Skeletal muscle cell (primary cell): ENCODE measurements at regions not wholly inside any gene's neighbourhood (a gene's known extent, or its start where the extent isn't known, plus 50 kb on each side); places are given as distances from the start of the nearest gene placed in this dataset.
"Not testable (repeated sequence)": the region's sequence is repeated elsewhere in the genome, so short reads cannot be mapped to it uniquely, and the experiment has no call there.

Source experiments
- DNase-seq: peaks from one replicate; pipeline ENCODE4 v3.0.0-alpha.2; 2010; ENCODE audit warnings: low read depth
- H3K4me3 ChIP-seq: 2 replicates; pipeline ENCODE4 v1.5.1; 2011; ENCODE audit warnings: low read depth, mild to moderate bottlenecking, control low read depth, low read length, moderate library complexity

GRCh38 chr10:3385487-3385886 lies 212.9 kb upstream of the PITRM1 start:
- no peak overlapping the region for H3K4me3 ChIP-seq

GRCh38 chr10:3382092-3382491 lies 209.5 kb upstream of the PITRM1 start:
- DNase-seq = no peak
- no peak overlapping the region for H3K4me3 ChIP-seq

More at GRCh38 chr10:3385487-3385886, 212.9 kb upstream of the PITRM1 start:
- no peak for DNase-seq

GRCh38 chr10:3380406-3381050 lies 207.9 kb upstream of the PITRM1 start:
- no peak for DNase-seq
- H3K4me3 ChIP-seq = no peak overlapping the region

- no peak overlapping the region for H3K4me3 ChIP-seq
- no peak for DNase-seq
Observed at GRCh38 chr10:3376631-3377030, 204.0 kb upstream of the PITRM1 start.

DNA sequence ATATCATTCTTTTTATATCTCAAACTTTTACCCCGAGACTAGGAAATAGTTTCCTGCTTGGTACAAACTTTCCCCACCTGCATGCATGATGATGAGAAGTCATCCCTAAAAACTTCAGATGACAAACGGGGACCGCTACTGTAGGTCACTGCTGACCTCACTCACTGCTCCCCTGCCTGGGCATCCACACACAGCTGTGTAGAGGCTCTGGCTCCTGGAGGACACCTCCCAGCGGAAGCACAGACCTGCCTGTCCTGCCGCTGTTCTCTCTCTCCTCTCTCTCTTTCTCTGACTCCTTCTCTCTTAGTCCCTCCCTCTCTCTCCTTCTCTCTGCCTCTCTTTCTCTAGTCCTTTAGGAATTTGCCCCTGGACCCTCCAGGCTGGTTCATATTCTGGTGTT lies 202.9 kb upstream of the PITRM1 start:
- no peak overlapping the region for H3K4me3 ChIP-seq
- DNase-seq = no peak

GRCh38 chr10:3374914-3375313 lies 202.3 kb upstream of the PITRM1 start:
- DNase-seq = no peak
- H3K4me3 ChIP-seq = no peak overlapping the region

GRCh38 chr10:3373374-3374027 lies 200.9 kb upstream of the PITRM1 start:
- not testable (repeated sequence) for DNase-seq, H3K4me3 ChIP-seq

GRCh38 chr10:3372281-3372680 lies 199.7 kb upstream of the PITRM1 start:
- H3K4me3 ChIP-seq = no peak overlapping the region
- no peak for DNase-seq

DNA sequence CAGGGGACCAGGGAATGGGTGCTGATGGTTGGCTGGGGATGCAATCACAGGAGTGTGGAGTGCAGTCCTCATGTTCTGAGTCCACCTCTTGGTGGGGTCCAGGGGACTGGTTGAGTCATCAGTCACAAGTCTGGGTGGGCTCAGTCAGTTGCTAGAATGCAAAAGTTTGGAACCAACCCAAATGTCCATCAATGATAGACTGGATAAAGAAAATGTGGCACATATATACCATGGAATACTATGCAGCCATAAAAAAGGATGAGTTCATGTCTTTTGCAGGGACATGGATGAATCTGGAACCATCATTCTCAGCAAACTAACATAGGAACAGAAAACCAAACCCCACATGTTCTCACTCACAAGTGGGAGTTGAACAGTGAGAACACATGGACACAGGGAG lies 199.0 kb upstream of the PITRM1 start:
- not testable (repeated sequence) for H3K4me3 ChIP-seq, DNase-seq

DNA sequence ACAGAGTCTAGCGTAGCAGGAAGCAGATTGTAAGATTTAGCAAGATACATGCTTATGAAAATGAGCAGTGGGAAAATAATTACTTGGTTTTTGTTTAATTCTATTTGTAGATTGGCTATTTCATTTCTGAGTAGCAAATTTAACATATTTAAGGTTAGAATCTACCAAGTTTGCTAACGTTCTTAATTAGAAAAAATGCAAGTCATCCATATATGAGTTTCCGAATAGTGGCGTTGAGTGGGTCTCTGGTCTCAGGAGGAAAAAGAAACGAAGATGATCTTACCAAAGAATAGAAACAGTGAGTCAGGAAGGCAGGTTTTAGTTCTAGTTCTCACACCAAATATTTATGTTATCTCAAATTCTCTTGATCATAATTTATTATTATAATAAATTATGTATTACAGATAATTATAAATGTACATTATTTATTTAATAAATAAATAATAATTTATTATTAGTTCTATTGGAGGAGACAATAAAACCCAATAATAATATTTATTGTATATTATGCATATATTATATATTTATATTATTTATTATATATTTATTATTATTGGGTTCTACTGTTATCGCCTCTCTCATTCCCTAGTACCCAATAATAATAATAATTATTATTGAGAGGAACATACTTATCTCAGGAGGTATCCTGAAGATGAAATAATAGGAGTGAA lies 194.3 kb upstream of the PITRM1 start:
- no peak overlapping the region for H3K4me3 ChIP-seq
- DNase-seq = no peak

GRCh38 chr10:3366043-3366442 lies 193.5 kb upstream of the PITRM1 start:
- H3K4me3 ChIP-seq = no peak overlapping the region
- DNase-seq = no peak

DNA sequence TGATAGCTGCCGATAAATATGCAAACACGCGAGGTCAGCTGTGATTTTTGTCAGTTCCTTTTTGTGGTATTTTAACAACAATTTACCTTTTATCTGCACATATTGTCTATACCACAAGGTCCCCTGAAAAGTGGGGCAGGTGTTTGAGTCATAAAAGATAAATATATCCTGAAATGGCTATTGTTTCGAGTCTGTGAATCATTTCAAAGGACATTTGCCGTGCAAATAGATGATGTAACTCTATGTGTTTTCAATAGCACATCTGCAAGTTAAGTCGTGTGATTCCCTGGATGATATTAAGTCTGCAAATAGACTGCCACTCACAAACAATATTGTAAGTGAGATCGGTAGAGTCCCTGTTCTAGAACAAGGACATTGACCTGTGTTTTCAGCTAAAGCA lies 193.0 kb upstream of the PITRM1 start:
- H3K4me3 ChIP-seq = no peak overlapping the region
- no peak for DNase-seq

GRCh38 chr10:3364768-3365480 lies 192.3 kb upstream of the PITRM1 start:
- DNase-seq = no peak
- no peak overlapping the region for H3K4me3 ChIP-seq

DNA sequence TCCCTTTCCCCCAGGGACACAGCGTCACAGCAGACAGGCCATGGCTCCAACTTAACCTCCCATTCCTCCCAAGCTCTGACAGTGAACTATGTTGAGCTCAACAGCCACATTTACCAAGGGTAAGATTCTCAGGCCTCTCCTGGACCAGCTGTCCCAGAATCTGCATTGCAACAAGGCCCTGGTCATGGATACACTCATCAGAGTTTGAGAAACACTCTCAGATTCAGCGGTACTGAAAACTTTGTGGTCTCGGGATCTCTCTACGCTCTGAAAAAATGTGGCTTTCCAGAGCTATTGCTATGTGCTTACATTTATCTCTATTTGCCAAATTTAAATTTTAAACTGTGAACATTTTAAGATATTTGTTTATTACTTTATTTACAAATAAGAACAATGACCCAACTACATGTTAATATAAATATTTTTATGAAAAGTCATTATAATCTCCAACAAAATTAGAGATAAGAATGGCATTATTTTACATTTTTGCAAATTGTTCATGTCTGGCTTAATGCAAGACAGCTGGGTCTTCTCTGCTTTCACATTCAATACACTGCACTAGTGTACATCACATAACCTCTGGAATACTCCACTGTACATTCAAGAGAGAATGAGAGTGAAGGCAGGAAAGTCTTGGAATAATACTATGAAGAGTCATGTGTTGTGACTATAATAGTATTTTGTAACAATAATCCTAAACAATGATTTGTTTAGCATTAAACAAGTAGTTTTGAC lies 190.9 kb upstream of the PITRM1 start:
- no peak overlapping the region for H3K4me3 ChIP-seq
- no peak for DNase-seq

- H3K4me3 ChIP-seq = no peak overlapping the region
- DNase-seq = no peak
Observed at GRCh38 chr10:3362394-3362793, 189.8 kb upstream of the PITRM1 start.

DNA sequence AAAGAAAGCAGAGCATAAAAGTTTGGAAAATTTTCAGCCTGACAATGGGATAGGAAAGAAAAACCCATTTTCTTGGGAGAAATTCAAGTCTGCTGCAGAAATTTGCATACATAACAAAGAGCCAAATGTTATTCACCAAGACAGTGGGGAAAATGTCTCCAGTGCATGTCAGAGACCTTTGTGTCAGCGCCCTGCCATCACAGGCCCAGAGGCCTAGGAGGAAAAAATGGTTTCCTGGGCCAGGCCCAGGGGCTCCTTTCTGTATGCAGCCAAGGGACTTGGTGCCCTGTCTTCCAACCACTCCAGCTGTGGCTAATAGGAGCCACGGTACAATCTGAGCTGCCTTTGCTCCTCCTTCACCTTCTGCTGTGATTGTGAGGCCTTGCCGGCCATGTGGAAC lies 189.1 kb upstream of the PITRM1 start:
- no peak overlapping the region for H3K4me3 ChIP-seq
- no peak for DNase-seq

DNA sequence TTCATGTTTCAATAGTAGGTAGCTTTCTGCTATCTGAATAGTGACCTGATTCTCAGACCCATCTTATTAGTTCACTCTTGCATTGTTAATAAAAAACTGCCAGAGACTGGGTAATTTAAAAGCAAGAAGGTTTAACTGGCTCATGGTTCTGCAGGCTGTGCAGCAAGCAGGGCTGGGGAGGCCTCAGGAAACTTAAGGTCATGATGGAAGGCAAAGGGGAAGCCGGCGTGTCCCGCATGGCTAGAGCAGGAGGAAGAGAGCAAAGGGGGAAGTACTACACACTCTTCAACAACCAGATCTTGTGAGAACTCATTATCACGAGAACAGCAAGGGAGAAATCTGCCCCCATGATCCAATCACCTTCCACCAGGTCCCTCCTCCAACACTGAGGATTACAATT lies 185.2 kb upstream of the PITRM1 start:
- H3K4me3 ChIP-seq = no peak overlapping the region
- DNase-seq = no peak

- DNase-seq = no peak
Observed at GRCh38 chr10:3355536-3355935, 183.0 kb upstream of the PITRM1 start.

DNA sequence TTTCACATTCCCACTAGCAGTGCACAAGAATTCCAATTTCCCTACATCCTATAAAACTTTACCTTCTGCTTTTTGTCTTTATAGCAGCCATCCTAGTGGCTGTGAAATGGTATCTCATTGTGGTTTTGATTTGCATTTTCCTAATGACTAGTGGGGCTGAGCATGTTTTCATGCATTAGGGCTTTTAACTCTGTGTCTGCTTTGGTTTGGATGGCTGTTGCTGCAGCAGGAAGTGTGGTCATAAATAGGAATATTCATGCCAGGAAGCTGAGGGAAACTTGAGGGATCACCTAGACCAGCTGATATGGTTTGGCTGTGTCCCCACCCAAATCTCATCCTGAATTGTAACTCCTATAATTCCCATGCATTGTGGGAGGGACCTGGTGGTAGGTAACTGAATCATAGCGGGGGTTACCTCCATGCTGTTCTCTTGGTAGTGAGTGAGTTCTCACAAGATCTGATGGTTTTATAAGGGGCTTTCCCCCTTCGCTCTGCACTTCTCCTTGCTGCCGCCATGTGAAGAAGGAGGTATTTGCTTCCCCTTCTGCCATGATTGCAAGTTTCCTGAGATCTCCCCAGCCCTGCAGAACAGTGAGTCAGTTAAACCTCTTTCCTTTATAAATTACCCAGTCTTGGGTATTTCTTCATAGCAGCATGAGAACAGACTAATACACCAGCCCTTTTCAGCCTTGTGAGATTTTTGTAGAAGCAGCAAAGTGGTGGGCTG lies 181.8 kb upstream of the PITRM1 start:
- no peak for DNase-seq

More at GRCh38 chr10:3355536-3355935, 183.0 kb upstream of the PITRM1 start:
- no peak overlapping the region for H3K4me3 ChIP-seq

More for the DNA sequence above, 181.8 kb upstream of the PITRM1 start:
- no peak overlapping the region for H3K4me3 ChIP-seq
